ENCODE measurements at regions not wholly inside any gene's neighbourhood (a gene's known extent, or its start where the extent isn't known, plus 50 kb on each side); places are given as distances from the start of the nearest gene placed in this dataset.
"Not testable (repeated sequence)": the region's sequence is repeated elsewhere in the genome, so short reads cannot be mapped to it uniquely, and the experiment has no call there.

- DNase-seq (no peak), ATAC-seq (no peak)
- Histone ChIP-seq H3K4me1 (ENCODE audit: low read depth) (no peaks in the 10 kb centered on the region), H3K9me3 (no peaks in the 10 kb centered on the region), H3K36me3 (ENCODE audit: low read depth) (no peaks in the 10 kb centered on the region), H3K4me3 (no peak overlapping the region)
- TF ChIP-seq, protein P1, sequence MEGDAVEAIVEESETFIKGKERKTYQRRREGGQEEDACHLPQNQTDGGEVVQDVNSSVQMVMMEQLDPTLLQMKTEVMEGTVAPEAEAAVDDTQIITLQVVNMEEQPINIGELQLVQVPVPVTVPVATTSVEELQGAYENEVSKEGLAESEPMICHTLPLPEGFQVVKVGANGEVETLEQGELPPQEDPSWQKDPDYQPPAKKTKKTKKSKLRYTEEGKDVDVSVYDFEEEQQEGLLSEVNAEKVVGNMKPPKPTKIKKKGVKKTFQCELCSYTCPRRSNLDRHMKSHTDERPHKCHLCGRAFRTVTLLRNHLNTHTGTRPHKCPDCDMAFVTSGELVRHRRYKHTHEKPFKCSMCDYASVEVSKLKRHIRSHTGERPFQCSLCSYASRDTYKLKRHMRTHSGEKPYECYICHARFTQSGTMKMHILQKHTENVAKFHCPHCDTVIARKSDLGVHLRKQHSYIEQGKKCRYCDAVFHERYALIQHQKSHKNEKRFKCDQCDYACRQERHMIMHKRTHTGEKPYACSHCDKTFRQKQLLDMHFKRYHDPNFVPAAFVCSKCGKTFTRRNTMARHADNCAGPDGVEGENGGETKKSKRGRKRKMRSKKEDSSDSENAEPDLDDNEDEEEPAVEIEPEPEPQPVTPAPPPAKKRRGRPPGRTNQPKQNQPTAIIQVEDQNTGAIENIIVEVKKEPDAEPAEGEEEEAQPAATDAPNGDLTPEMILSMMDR (IDR thresholded peaks at IDR 0.05): no peak
- intact Hi-C loops (cut with DNase I, micrococcal nuclease): no loop called here
Measured at GRCh38 chr4:146051728-146052391, 113.2 kb upstream of the ZNF827 start.

DNA sequence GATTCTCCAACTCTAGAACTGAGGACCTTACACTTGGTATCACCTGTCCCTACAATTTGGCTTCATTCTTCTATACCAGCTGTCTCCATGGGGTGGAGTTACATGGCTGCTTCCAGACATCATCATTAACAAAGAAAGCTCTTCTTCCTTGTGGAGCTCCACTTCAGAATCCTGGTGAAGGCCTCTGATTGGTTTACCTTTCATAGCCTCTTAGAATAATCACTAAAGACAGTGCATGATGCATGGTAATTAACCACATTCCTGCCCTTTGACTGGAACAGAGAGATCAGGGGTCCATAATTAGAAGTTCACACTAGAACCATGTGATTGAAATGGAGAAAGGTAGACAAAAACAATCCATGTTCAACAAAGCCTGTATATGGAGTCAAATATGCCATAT, 112.6 kb upstream of the ZNF827 start:
- Histone ChIP-seq H3K36me3 (ENCODE audit: low read depth) (no peaks in the 10 kb centered on the region), H3K4me1 (ENCODE audit: low read depth) (no peaks in the 10 kb centered on the region), H3K4me3 (no peak overlapping the region), H3K9me3 (no peaks in the 10 kb centered on the region)
- DNase-seq (no peak), ATAC-seq (no peak)
- TF ChIP-seq, protein P1 (IDR thresholded peaks at IDR 0.05): no peak
- intact Hi-C loops (cut with DNase I, micrococcal nuclease): no loop called here

DNA sequence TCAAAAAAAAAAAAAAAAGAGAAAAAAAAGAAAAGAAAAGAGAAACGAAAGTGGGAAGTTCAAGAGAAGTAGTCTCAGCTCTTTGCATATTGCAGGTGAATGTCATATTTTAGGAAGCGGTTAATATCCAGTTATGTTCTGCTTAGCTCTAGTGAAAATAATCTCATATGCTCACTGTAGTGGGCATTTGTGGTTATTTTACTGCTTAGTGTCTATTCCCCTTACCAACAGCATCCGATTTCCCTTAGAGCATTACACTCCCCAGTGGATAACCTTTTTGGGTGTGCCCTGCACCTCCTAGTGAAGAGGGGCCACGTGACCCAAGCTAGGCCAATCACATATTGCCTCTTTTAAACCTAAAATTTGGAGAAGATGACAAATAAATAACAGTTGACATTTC, 111.2 kb upstream of the ZNF827 start:
- TF ChIP-seq, protein P1 (IDR thresholded peaks at IDR 0.05): no peak
- Histone ChIP-seq H3K36me3 (ENCODE audit: low read depth) (no peaks in the 10 kb centered on the region), H3K9me3 (no peaks in the 10 kb centered on the region), H3K4me1 (ENCODE audit: low read depth) (no peaks in the 10 kb centered on the region), H3K4me3 (no peak overlapping the region)
- intact Hi-C loops (cut with DNase I, micrococcal nuclease): no loop called here
- DNase-seq (no peak), ATAC-seq (peak; percentile 36)

DNA sequence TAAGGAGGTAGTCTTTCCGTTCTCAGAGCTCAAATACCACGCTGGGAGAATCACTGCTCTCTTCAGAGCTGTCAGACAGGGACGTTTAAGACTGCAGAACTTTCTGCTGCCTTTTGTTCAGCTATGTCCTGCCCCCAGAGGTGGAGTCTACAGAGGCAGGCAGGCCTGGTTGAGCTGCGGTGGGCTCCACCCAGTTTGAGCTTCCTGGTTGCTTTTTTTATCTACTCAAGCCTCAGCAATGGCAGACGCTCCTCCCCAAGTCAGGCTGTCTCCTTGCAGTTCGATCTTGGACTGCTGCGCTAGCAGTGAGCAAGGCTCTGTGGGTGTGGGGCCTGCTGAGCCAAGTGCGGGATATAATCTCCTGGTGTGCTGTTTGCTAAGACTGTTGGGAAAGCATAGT, 109.1 kb upstream of the ZNF827 start:
- H3K9me3 ChIP-seq; H3K4me3 ChIP-seq; H3K4me1 ChIP-seq (ENCODE audit: low read depth); intact Hi-C loops (cut with DNase I, micrococcal nuclease); ATAC-seq; H3K36me3 ChIP-seq (ENCODE audit: low read depth); DNase-seq: not testable (repeated sequence)

DNA sequence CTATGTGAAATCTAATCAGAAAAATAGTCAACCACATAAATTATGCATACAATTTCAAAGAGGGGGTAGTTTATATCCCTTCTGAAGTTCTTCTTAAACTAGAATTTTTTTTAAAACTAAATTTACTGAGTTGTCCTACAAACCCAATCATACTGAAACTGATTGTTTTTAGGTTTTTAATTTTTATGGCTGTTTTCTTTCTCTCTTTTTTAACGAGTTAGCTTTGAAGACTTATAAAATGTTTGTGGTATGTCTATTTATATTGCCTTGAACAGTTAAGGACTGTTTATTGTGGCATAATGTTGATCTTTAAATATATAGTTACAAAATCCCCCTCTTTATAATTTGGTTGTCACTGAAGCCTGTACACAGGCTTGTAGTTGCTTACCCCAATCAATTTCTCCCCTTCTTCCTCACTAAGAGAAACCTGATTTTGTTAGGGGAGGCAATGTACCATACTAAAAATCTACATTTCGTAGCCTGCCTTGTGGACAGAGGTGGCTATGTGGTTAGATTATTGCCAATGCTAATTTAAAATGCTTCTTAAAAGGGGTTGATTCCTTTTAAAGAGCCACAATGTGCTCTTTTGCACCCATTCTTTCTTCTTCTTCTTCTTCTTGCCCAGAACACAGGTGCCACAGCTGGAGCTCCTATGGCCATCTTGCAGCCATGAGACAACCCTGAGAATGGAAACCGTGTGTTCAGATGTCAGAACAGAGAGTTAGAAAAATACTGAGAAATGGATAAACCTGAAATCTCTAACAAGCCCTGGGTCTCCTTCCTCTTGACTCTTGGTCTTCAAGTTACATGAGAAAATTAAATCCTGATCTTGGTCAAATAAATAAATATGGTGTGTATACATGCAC, 102.7 kb upstream of the ZNF827 start:
- TF ChIP-seq, protein P1 (IDR thresholded peaks at IDR 0.05): no peak
- intact Hi-C loops (cut with DNase I, micrococcal nuclease): no loop called here
- H3K36me3 ChIP-seq (ENCODE audit: low read depth): no peaks in the 10 kb centered on the region
- H3K4me1 ChIP-seq (ENCODE audit: low read depth): no peaks in the 10 kb centered on the region
- DNase-seq (no peak), ATAC-seq (no peak)
- H3K4me3 ChIP-seq: no peak overlapping the region
- H3K9me3 ChIP-seq: no peaks in the 10 kb centered on the region

DNA sequence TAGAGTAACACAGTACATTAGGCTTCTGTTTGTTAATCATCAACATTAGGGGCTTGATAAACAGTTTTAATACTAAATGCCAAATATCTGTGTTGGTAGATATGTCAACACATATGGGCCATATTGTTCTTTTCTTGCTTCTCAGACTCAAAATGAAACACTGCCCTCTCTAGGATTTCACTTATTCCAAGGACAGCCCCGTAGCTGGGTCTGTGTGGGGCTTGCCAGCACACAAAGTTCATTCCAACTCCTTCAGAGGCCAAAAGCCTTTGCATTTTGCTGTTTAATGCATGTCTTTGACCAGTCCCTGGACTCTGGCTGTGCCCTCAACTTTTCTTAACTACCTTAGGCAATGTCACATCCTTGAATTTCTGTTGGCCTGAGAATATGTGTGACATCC, 102.0 kb upstream of the ZNF827 start:
- no peak for ATAC-seq
- TF ChIP-seq, protein P1 (IDR thresholded peaks at IDR 0.05): no peak
- intact Hi-C loops (cut with DNase I, micrococcal nuclease): no loop called here

More for the DNA sequence above, 102.0 kb upstream of the ZNF827 start:
- H3K4me3 ChIP-seq: no peak overlapping the region
- DNase-seq: no peak
- no peaks in the 10 kb centered on the region for H3K4me1 ChIP-seq (ENCODE audit: low read depth)
- no peaks in the 10 kb centered on the region for H3K36me3 ChIP-seq (ENCODE audit: low read depth)
- H3K9me3 ChIP-seq: no peaks in the 10 kb centered on the region
